ENCODE measurements at regions not wholly inside any gene's neighbourhood (a gene's known extent, or its start where the extent isn't known, plus 50 kb on each side); places are given as distances from the start of the nearest gene placed in this dataset.

- TF ChIP-seq CEBPB (IDR thresholded peaks at IDR 0.05), result no peak
- no peak for TF ChIP-seq NFIC (IDR thresholded peaks at IDR 0.05)
- no peak for TF ChIP-seq USF1 (IDR thresholded peaks at IDR 0.05)
- TF ChIP-seq CREB1 (IDR thresholded peaks at IDR 0.05; ENCODE audit: low read depth), result no peak
- TF ChIP-seq REST (IDR thresholded peaks at IDR 0.05; ENCODE audit: low read depth), result no peak
- TF ChIP-seq MAX (IDR thresholded peaks at IDR 0.05), result no peak
- no peak for TF ChIP-seq EP300 (IDR thresholded peaks at IDR 0.05; ENCODE audit: borderline replicate concordance)
- TF ChIP-seq ZBTB7A (IDR thresholded peaks at IDR 0.05; ENCODE audit: low read depth), result no peak
- TF ChIP-seq RAD21 (IDR thresholded peaks at IDR 0.05; ENCODE audit: low read depth), result no peak
- no peak for TF ChIP-seq YY1 (IDR thresholded peaks at IDR 0.05; ENCODE audit: low read depth)
- TF ChIP-seq FOXM1 (IDR thresholded peaks at IDR 0.05; ENCODE audit: borderline replicate concordance, low read depth), result no peak
- TF ChIP-seq TCF12 (IDR thresholded peaks at IDR 0.05; ENCODE audit: low read depth), result no peak
- no peak for TF ChIP-seq EGR1 (IDR thresholded peaks at IDR 0.05)
- no peak for TF ChIP-seq TEAD4 (IDR thresholded peaks at IDR 0.05)
- no peak for TF ChIP-seq TAF1 (IDR thresholded peaks at IDR 0.05; ENCODE audit: low read depth)
Observed at GRCh38 chr21:20315042-20315441, 683.2 kb upstream of the NCAM2 start.

GRCh38 chr21:20329636-20330035 is 668.6 kb upstream of the NCAM2 start:
- TF ChIP-seq EGR1 (IDR thresholded peaks at IDR 0.05) (no peak), TCF12 (IDR thresholded peaks at IDR 0.05; ENCODE audit: low read depth) (no peak), ZBTB7A (IDR thresholded peaks at IDR 0.05; ENCODE audit: low read depth) (no peak), FOXM1 (IDR thresholded peaks at IDR 0.05; ENCODE audit: borderline replicate concordance, low read depth) (no peak), CEBPB (IDR thresholded peaks at IDR 0.05) (no peak), EP300 (IDR thresholded peaks at IDR 0.05; ENCODE audit: borderline replicate concordance) (no peak), USF1 (IDR thresholded peaks at IDR 0.05) (no peak), YY1 (IDR thresholded peaks at IDR 0.05; ENCODE audit: low read depth) (no peak), NFIC (IDR thresholded peaks at IDR 0.05) (no peak)

- no peak for TF ChIP-seq CREB1 (IDR thresholded peaks at IDR 0.05; ENCODE audit: low read depth)
- no peak for TF ChIP-seq ZBTB7A (IDR thresholded peaks at IDR 0.05; ENCODE audit: low read depth)
Observed at GRCh38 chr21:20330652-20331051, 667.6 kb upstream of the NCAM2 start.

- TF ChIP-seq YY1 (IDR thresholded peaks at IDR 0.05; ENCODE audit: low read depth) (no peak), TAF1 (IDR thresholded peaks at IDR 0.05; ENCODE audit: low read depth) (no peak), REST (IDR thresholded peaks at IDR 0.05; ENCODE audit: low read depth) (no peak), MAX (IDR thresholded peaks at IDR 0.05) (no peak), EGR1 (IDR thresholded peaks at IDR 0.05) (no peak), EP300 (IDR thresholded peaks at IDR 0.05; ENCODE audit: borderline replicate concordance) (no peak), TCF12 (IDR thresholded peaks at IDR 0.05; ENCODE audit: low read depth) (no peak), RAD21 (IDR thresholded peaks at IDR 0.05; ENCODE audit: low read depth) (no peak), NFIC (IDR thresholded peaks at IDR 0.05) (no peak), FOXM1 (IDR thresholded peaks at IDR 0.05; ENCODE audit: borderline replicate concordance, low read depth) (no peak), ZBTB7A (IDR thresholded peaks at IDR 0.05; ENCODE audit: low read depth) (no peak), USF1 (IDR thresholded peaks at IDR 0.05) (no peak)
Observed at GRCh38 chr21:20334585-20334984, 663.6 kb upstream of the NCAM2 start.

GRCh38 chr21:20341431-20341830 is 656.8 kb upstream of the NCAM2 start:
- TF ChIP-seq TEAD4 (IDR thresholded peaks at IDR 0.05), result no peak
- TF ChIP-seq CREB1 (IDR thresholded peaks at IDR 0.05; ENCODE audit: low read depth), result no peak
- no peak for TF ChIP-seq TAF1 (IDR thresholded peaks at IDR 0.05; ENCODE audit: low read depth)
- no peak for TF ChIP-seq EGR1 (IDR thresholded peaks at IDR 0.05)
- TF ChIP-seq ZBTB7A (IDR thresholded peaks at IDR 0.05; ENCODE audit: low read depth), result no peak
- no peak for TF ChIP-seq CEBPB (IDR thresholded peaks at IDR 0.05)
- TF ChIP-seq MAX (IDR thresholded peaks at IDR 0.05), result no peak
- no peak for TF ChIP-seq TCF12 (IDR thresholded peaks at IDR 0.05; ENCODE audit: low read depth)
- no peak for TF ChIP-seq EP300 (IDR thresholded peaks at IDR 0.05; ENCODE audit: borderline replicate concordance)
- no peak for TF ChIP-seq REST (IDR thresholded peaks at IDR 0.05; ENCODE audit: low read depth)
- TF ChIP-seq USF1 (IDR thresholded peaks at IDR 0.05), result no peak
